ENCODE measurements at regions not wholly inside any gene's neighbourhood (a gene's known extent, or its start where the extent isn't known, plus 50 kb on each side); places are given as distances from the start of the nearest gene placed in this dataset.

DNA sequence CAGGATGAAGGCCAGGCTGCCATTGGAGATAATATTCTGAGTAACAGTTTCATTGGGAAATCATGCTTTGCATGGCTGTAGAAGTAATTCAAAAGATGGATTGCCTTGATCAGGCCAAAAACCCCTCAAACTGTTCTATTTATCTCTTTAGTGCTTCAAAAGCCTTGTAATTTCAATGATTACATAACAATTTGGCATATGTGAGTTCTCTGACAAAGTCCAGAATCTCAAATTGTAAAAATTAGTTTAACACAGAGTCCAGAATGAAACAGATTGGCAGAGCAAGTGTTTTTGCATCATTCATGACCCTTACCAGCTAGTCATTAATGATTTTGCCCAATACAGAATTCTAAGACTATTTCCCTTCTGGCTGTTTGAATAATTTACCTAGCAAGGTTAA lies 347.3 kb downstream of the SPRY1 start:
- Mint-ChIP-seq H3K9me3 (ENCODE audit: unreplicated experiment) (no peaks in the 10 kb centered on the region), H3K4me3 (ENCODE audit: unreplicated experiment) (no peak overlapping the region), H3K4me1 (ENCODE audit: low read depth, unreplicated experiment) (no peaks in the 10 kb centered on the region), H3K27ac (ENCODE audit: unreplicated experiment) (no peak overlapping the region), H3K36me3 (ENCODE audit: unreplicated experiment) (no peaks in the 10 kb centered on the region), H3K27me3 (ENCODE audit: unreplicated experiment) (peaks cover 1% of the 10 kb centered on the region)
- no peak for DNase-seq
- TF ChIP-seq, protein P1, sequence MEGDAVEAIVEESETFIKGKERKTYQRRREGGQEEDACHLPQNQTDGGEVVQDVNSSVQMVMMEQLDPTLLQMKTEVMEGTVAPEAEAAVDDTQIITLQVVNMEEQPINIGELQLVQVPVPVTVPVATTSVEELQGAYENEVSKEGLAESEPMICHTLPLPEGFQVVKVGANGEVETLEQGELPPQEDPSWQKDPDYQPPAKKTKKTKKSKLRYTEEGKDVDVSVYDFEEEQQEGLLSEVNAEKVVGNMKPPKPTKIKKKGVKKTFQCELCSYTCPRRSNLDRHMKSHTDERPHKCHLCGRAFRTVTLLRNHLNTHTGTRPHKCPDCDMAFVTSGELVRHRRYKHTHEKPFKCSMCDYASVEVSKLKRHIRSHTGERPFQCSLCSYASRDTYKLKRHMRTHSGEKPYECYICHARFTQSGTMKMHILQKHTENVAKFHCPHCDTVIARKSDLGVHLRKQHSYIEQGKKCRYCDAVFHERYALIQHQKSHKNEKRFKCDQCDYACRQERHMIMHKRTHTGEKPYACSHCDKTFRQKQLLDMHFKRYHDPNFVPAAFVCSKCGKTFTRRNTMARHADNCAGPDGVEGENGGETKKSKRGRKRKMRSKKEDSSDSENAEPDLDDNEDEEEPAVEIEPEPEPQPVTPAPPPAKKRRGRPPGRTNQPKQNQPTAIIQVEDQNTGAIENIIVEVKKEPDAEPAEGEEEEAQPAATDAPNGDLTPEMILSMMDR (IDR thresholded peaks at IDR 0.05; ENCODE audit: partially characterized antibody, unreplicated experiment): no peak

DNA sequence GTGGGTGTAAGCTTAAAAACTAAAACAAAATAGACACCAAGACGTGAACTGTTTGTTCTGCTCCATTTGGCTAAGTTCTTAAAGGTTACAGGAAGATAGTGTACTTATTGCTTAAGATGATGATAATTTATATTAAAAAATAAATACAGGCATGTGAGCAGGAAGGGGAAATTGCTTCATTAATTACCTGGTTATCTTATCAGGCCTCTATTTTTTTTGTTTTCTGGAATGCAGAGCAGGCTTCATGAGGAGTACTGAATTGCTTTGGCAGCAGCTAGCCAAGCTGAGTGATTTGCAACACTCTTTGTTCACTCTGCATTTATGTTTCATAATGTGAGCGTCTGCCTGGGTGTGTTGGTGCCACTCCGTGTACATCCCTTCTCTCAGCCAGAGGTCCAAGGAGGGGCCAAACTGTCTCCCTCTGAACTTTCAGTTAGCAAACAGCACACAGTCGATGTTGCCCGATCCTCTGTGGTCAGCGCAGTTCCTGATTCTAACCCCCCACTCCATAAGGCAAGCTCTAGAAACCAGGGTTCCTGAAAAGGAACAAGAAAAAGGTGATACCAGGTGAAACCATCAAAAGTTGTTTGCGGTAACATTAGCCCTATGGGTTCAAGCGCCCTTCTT lies 348.2 kb downstream of the SPRY1 start:
- no peak overlapping the region for H3K4me3 Mint-ChIP-seq (ENCODE audit: unreplicated experiment)
- H3K27ac Mint-ChIP-seq (ENCODE audit: unreplicated experiment): no peak overlapping the region
- TF ChIP-seq, protein P1 (IDR thresholded peaks at IDR 0.05; ENCODE audit: partially characterized antibody, unreplicated experiment): no peak
- no peaks in the 10 kb centered on the region for H3K36me3 Mint-ChIP-seq (ENCODE audit: unreplicated experiment)
- DNase-seq: no peak
- no peaks in the 10 kb centered on the region for H3K4me1 Mint-ChIP-seq (ENCODE audit: low read depth, unreplicated experiment)
- H3K9me3 Mint-ChIP-seq (ENCODE audit: unreplicated experiment): no peaks in the 10 kb centered on the region
- H3K27me3 Mint-ChIP-seq (ENCODE audit: unreplicated experiment): peaks cover 1% of the 10 kb centered on the region

DNA sequence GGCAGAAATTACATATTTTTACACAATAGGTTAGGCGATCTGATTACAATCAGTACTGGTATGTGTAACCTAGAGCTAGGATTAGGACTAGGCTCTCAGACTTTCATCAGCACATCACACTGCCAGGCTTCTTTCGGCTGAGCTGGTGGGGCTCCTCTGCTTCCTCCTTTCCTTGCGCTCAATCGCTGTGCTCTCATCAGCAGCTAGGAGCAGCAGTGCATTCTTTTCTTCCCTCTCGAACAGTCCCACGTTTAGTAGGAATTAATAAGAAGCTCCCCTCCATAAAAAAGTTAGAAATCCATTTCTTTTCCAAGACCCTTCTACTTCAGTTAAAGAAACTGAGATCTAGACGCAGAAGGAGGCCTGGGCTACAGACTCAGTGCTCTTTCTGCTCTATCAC lies 350.4 kb downstream of the SPRY1 start:
- H3K9me3 Mint-ChIP-seq (ENCODE audit: unreplicated experiment): no peaks in the 10 kb centered on the region
- peaks cover 1% of the 10 kb centered on the region for H3K27me3 Mint-ChIP-seq (ENCODE audit: unreplicated experiment)
- no peaks in the 10 kb centered on the region for H3K4me1 Mint-ChIP-seq (ENCODE audit: low read depth, unreplicated experiment)
- no peak overlapping the region for H3K4me3 Mint-ChIP-seq (ENCODE audit: unreplicated experiment)
- no peaks in the 10 kb centered on the region for H3K36me3 Mint-ChIP-seq (ENCODE audit: unreplicated experiment)
- TF ChIP-seq, protein P1 (IDR thresholded peaks at IDR 0.05; ENCODE audit: partially characterized antibody, unreplicated experiment): no peak
- no peak for DNase-seq
- no peak overlapping the region for H3K27ac Mint-ChIP-seq (ENCODE audit: unreplicated experiment)

DNA sequence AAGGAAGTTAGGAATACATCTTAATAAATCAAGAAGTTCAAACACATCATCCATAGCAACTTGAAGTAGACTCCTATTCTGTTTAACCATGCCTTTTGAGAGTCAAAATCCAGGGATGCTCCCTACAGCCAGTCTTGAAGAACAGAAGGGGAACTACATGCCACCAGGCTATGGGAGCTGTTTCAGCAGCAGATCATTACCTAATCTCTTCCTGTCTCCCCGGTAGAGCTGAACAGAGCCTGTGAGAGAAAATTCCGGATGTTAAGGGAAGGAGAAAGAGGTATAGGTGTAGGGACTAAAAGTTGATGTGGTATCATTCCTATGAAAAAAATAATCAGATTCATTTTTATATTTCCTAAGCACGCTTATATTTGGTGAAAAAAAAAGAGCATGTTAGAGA lies 352.2 kb downstream of the SPRY1 start:
- Mint-ChIP-seq H3K4me3 (ENCODE audit: unreplicated experiment) (no peak overlapping the region), H3K27ac (ENCODE audit: unreplicated experiment) (no peak overlapping the region)
- TF ChIP-seq, protein P1 (IDR thresholded peaks at IDR 0.05; ENCODE audit: partially characterized antibody, unreplicated experiment): no peak

DNA sequence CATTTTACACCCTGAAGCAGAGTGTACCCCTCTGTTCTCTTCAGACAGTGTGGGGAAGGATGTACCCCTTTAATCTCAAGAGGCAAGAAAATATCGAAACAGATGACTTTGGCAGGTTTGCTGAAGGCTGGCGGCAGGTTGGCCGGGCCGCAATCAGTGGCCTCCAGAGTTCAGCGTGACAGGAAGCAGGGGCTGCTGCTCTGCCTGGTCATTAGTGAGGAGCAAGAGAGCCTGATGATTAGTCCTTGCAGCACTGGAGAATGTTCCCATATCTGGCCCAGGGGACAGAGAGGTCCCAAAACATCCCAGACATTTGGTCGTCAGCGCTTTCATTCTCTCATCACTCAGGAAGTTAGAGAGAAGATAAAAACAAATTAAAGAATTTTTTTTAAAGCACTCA lies 352.8 kb downstream of the SPRY1 start:
- no peak for DNase-seq
- Mint-ChIP-seq H3K9me3 (ENCODE audit: unreplicated experiment) (no peaks in the 10 kb centered on the region), H3K4me3 (ENCODE audit: unreplicated experiment) (no peak overlapping the region), H3K36me3 (ENCODE audit: unreplicated experiment) (no peaks in the 10 kb centered on the region), H3K27me3 (ENCODE audit: unreplicated experiment) (no peaks in the 10 kb centered on the region), H3K27ac (ENCODE audit: unreplicated experiment) (no peak overlapping the region), H3K4me1 (ENCODE audit: low read depth, unreplicated experiment) (no peaks in the 10 kb centered on the region)
- TF ChIP-seq, protein P1 (IDR thresholded peaks at IDR 0.05; ENCODE audit: partially characterized antibody, unreplicated experiment): no peak

More for the DNA sequence above, 352.2 kb downstream of the SPRY1 start:
- Mint-ChIP-seq H3K9me3 (ENCODE audit: unreplicated experiment) (no peaks in the 10 kb centered on the region), H3K4me1 (ENCODE audit: low read depth, unreplicated experiment) (no peaks in the 10 kb centered on the region), H3K27me3 (ENCODE audit: unreplicated experiment) (no peaks in the 10 kb centered on the region), H3K36me3 (ENCODE audit: unreplicated experiment) (no peaks in the 10 kb centered on the region)
- no peak for DNase-seq

Data from glutamatergic neuron (in vitro differentiated cells).